H9 (cell line): ENCODE measurements at regions not wholly inside any gene's neighbourhood (a gene's known extent, or its start where the extent isn't known, plus 50 kb on each side); places are given as distances from the start of the nearest gene placed in this dataset.

ENCODE experiments used
- DNase-seq: peaks from one replicate; pipeline ENCODE4 v3.0.0-alpha.2; 2017
- H2AFZ ChIP-seq: one replicate; pipeline ENCODE4 v1.6.1; 2013; ENCODE audit warnings: mild to moderate bottlenecking, low read length, control low read depth, moderate library complexity
- H2AK5ac ChIP-seq: 2 replicates; pipeline ENCODE4 v1.6.1; 2013; ENCODE audit warnings: low read length, control low read depth, mixed read lengths; ENCODE audit not compliant: insufficient read length
- H2BK120ac ChIP-seq: one replicate; pipeline ENCODE4 v1.6.1; 2013; ENCODE audit warnings: low read depth, mild to moderate bottlenecking, low read length, control low read depth, inconsistent platforms; ENCODE audit not compliant: poor library complexity, severe bottlenecking
- H2BK12ac ChIP-seq: 2 replicates; pipeline ENCODE4 v1.6.1; 2013; ENCODE audit warnings: low read length, control low read depth, mixed read lengths, low read depth; ENCODE audit not compliant: insufficient read length
- H2BK15ac ChIP-seq: 2 replicates; pipeline ENCODE4 v1.6.1; 2013; ENCODE audit warnings: low read depth, low read length, control low read depth
- H2BK20ac ChIP-seq: one replicate; pipeline ENCODE4 v1.6.1; 2013; ENCODE audit warnings: low read depth, mild to moderate bottlenecking, low read length, control low read depth, inconsistent platforms; ENCODE audit not compliant: poor library complexity, severe bottlenecking
- H2BK5ac ChIP-seq: 2 replicates; pipeline ENCODE4 v1.6.1; 2013; ENCODE audit warnings: low read length, control low read depth, mixed read lengths; ENCODE audit not compliant: insufficient read length
- H3K14ac ChIP-seq: 2 replicates; pipeline ENCODE4 v1.6.1; 2013; ENCODE audit warnings: low read length, control low read depth; ENCODE audit not compliant: insufficient read depth
- H3K18ac ChIP-seq: 2 replicates; pipeline ENCODE4 v1.6.1; 2013; ENCODE audit warnings: low read depth, mild to moderate bottlenecking, mixed read lengths, low read length, control low read depth; ENCODE audit not compliant: insufficient read length
- H3K23ac ChIP-seq: 2 replicates; pipeline ENCODE4 v1.6.1; 2013; ENCODE audit warnings: low read length, control low read depth, mixed read lengths, low read depth; ENCODE audit not compliant: insufficient read length
- H3K23me2 ChIP-seq: 2 replicates; pipeline ENCODE4 v1.6.1; 2013; ENCODE audit warnings: low read depth, mild to moderate bottlenecking, mixed read lengths, low read length, control low read depth; ENCODE audit not compliant: insufficient read length, poor library complexity, severe bottlenecking
- H3K27ac ChIP-seq: 2 replicates; pipeline ENCODE4 v1.5.1; 2013; ENCODE audit warnings: low read length, control low read depth, mixed read lengths, low read depth; ENCODE audit not compliant: insufficient read length
- H3K27me3 ChIP-seq: 2 replicates; pipeline ENCODE4 v1.6.1; 2013; ENCODE audit warnings: low read length, control low read depth, inconsistent platforms; ENCODE audit not compliant: insufficient read depth
- H3K4ac ChIP-seq: 2 replicates; pipeline ENCODE4 v1.6.1; 2013; ENCODE audit warnings: low read depth, mild to moderate bottlenecking, control low read depth, inconsistent platforms, low read length, moderate library complexity
- H3K4me1 ChIP-seq: 2 replicates; pipeline ENCODE4 v1.6.1; 2013; ENCODE audit warnings: low read length, control low read depth, inconsistent platforms; ENCODE audit not compliant: insufficient read depth
- H3K4me2 ChIP-seq: 2 replicates; pipeline ENCODE4 v1.6.1; 2013; ENCODE audit warnings: low read length, control low read depth, mixed read lengths; ENCODE audit not compliant: insufficient read length, insufficient read depth
- H3K56ac ChIP-seq: 2 replicates; pipeline ENCODE4 v1.6.1; 2013; ENCODE audit warnings: low read depth, mild to moderate bottlenecking, mixed read lengths, low read length, control low read depth; ENCODE audit not compliant: insufficient read length
- H3K79me1 ChIP-seq: 2 replicates; pipeline ENCODE4 v1.6.1; 2013; ENCODE audit warnings: low read depth, mild to moderate bottlenecking, moderate library complexity, low read length, control low read depth, inconsistent platforms; ENCODE audit not compliant: insufficient read depth, poor library complexity, severe bottlenecking
- H3K79me2 ChIP-seq: 2 replicates; pipeline ENCODE4 v1.6.1; 2013; ENCODE audit warnings: low read length, control low read depth, inconsistent platforms; ENCODE audit not compliant: insufficient read depth
- H3K9ac ChIP-seq: 2 replicates; pipeline ENCODE4 v1.6.1; 2013; ENCODE audit warnings: low read length, control low read depth, mixed read lengths; ENCODE audit not compliant: insufficient read length; ENCODE audit errors: extremely low read depth
- H3K9me3 ChIP-seq: one replicate; pipeline ENCODE4 v1.6.1; 2013; ENCODE audit warnings: low read depth, low read length, inconsistent platforms; ENCODE audit not compliant: control insufficient read depth
- H3T11ph ChIP-seq: one replicate; pipeline ENCODE4 v1.6.1; 2013; ENCODE audit warnings: mild to moderate bottlenecking, low read length, control low read depth, inconsistent platforms
- H4K20me1 ChIP-seq: one replicate; pipeline ENCODE4 v1.6.1; 2013; ENCODE audit not compliant: control insufficient read depth, insufficient read length, insufficient read depth
- H4K5ac ChIP-seq: 2 replicates; pipeline ENCODE4 v1.6.1; 2013; ENCODE audit warnings: low read depth, mild to moderate bottlenecking, mixed read lengths, low read length, control low read depth; ENCODE audit not compliant: insufficient read length
- H4K8ac ChIP-seq: replicated peaks from 2 replicates; pipeline ENCODE4 v1.6.1; 2013; ENCODE audit warnings: low read length, control low read depth, mixed read lengths, low read depth; ENCODE audit not compliant: insufficient read length
- H4K91ac ChIP-seq: 2 replicates; pipeline ENCODE4 v1.6.1; 2013; ENCODE audit warnings: low read depth, mild to moderate bottlenecking, moderate library complexity, mixed read lengths, low read length, control low read depth; ENCODE audit not compliant: insufficient read length
- H3K27ac Mint-ChIP-seq, 3 experiments: 2 replicates in 2 of 3; 3 replicates in 1 of 3; pipeline ENCODE4 v1.8.0; 2020 to 2021; ENCODE audit warnings: mixed read lengths in 3 of 3, mild to moderate bottlenecking in 1 of 3, moderate library complexity in 1 of 3
- H3K27me3 Mint-ChIP-seq: 2 replicates; pipeline ENCODE4 v1.8.0; 2021; ENCODE audit warnings: low read depth, mild to moderate bottlenecking, moderate library complexity, mixed read lengths
- H3K36me3 Mint-ChIP-seq, 3 experiments: 2 replicates in 2 of 3; 3 replicates in 1 of 3; pipeline ENCODE4 v1.8.0; 2020 to 2021; ENCODE audit warnings: low read depth in 3 of 3, mixed read lengths in 3 of 3; ENCODE audit not compliant: insufficient read depth in 1 of 3
- H3K4me1 Mint-ChIP-seq, 2 experiments: 2 replicates each; pipeline ENCODE4 v1.8.0; 2020; ENCODE audit warnings: mixed read lengths in 2 of 2
- H3K4me3 Mint-ChIP-seq, 2 experiments: 2 replicates in 1 of 2; 3 replicates in 1 of 2; pipeline ENCODE4 v1.8.0; 2020 to 2021; ENCODE audit warnings: mild to moderate bottlenecking in 2 of 2, mixed read lengths in 2 of 2, moderate library complexity in 1 of 2
- H3K9me3 Mint-ChIP-seq, 2 experiments: 2 replicates in 1 of 2; 3 replicates in 1 of 2; pipeline ENCODE4 v1.8.0; 2020; ENCODE audit warnings: mild to moderate bottlenecking in 2 of 2, mixed read lengths in 2 of 2, moderate library complexity in 1 of 2
- CTCF ChIP-seq: fragments of 200-600 bp; sonication (generic); conservative IDR thresholded peaks from 3 replicates; pipeline ENCODE4 v1.8.0; 2021; ENCODE audit warnings: antibody characterized with exemption, mild to moderate bottlenecking
- WGBS: extraction: QIAGEN DNeasy Blood & Tissue Kit; methylation state at CpG from one replicate; pipeline ENCODE4 v1.1.7; 2013; ENCODE audit warnings: missing lambda C conversion rate, low lambda C conversion rate, mixed read lengths; ENCODE audit not compliant: insufficient read length; ENCODE audit errors: extremely low coverage; 5-methylcytosine and 5-hydroxymethylcytosine counted together

DNA sequence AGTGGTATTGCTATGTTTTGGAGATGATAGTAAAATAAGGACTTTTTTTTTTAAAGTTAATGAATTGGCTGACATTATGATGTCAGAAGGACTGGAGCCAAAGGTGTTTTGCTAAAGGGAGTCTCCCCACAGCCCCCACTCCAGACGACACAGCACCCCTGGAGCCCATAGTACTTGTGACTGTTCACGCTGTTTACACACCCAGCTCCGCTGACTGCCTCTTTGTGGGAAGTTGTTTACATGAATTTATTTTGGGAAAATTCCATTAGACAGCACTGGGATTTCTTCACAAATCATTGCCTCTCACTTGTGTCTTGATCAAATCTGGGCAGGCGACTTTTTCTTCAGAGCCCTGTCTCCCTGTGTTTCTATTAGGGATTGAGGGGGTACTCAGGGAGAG, 108.6 kb downstream of the C17orf67 start:
- Mint-ChIP-seq H3K9me3 (no peaks in the 10 kb centered on the region), H3K4me3 (no peak overlapping the region), H3K27me3 (peaks cover 3% of the 10 kb centered on the region), H3K36me3 (no peaks in the 10 kb centered on the region), H3K27ac (no peak overlapping the region), H3K4me1 (peaks cover 2 to 7% of the 10 kb centered on the region in 2 experiments; a peak in 2 of 4 replicates)
- H2BK15ac ChIP-seq, result no peak overlapping the region
- no peaks in the 10 kb centered on the region; the same call in 1 of the 2 replicates for H3K4me1 ChIP-seq
- H3K9me3 ChIP-seq, result no peaks in the 10 kb centered on the region
- no peak overlapping the region for H2AFZ ChIP-seq
- H2BK120ac ChIP-seq, result no peak overlapping the region
- H3K79me1 ChIP-seq, result no peaks in the 10 kb centered on the region
- H3K4ac ChIP-seq, result no peak overlapping the region
- H4K20me1 ChIP-seq, result no peaks in the 10 kb centered on the region
- WGBS, result no CpG with 5 or more reads among the region's 4 CpGs
- H3K14ac ChIP-seq, result no peak overlapping the region
- no peak overlapping the region for H4K5ac ChIP-seq
- no peak overlapping the region for H2BK12ac ChIP-seq
- H3K23ac ChIP-seq, result no peak overlapping the region
- TF ChIP-seq CTCF, result no peak
- H2BK20ac ChIP-seq, result no peak overlapping the region
- H3K9ac ChIP-seq, result no peak overlapping the region
- H3K27me3 ChIP-seq, result 0 out of 2 replicates have a peak, but pooled peaks cover 2% of the 10 kb centered on the region
- no peak overlapping the region for H3K27ac ChIP-seq
- H3K56ac ChIP-seq, result no peak overlapping the region
- H3T11ph ChIP-seq, result no peak overlapping the region
- H4K8ac ChIP-seq, result no peak overlapping the region
- no peaks in the 10 kb centered on the region for H3K79me2 ChIP-seq
- H3K4me2 ChIP-seq, result no peak overlapping the region
- no peak overlapping the region for H2BK5ac ChIP-seq
- no peaks in the 10 kb centered on the region for H3K23me2 ChIP-seq
- H3K18ac ChIP-seq, result no peak overlapping the region
- no peak overlapping the region for H4K91ac ChIP-seq
- no peak for DNase-seq
- no peak overlapping the region for H2AK5ac ChIP-seq
